C4-2B (cell line): ENCODE measurements at regions not wholly inside any gene's neighbourhood (a gene's known extent, or its start where the extent isn't known, plus 50 kb on each side); places are given as distances from the start of the nearest gene placed in this dataset.

Experiments
- CTCF ChIP-seq: fragments of 450-650 bp; conservative IDR thresholded peaks from 2 replicates; pipeline ENCODE4 v1.5.1; 2017; ENCODE audit warnings: mild to moderate bottlenecking
- ZFX ChIP-seq: fragments of 450-650 bp; IDR thresholded peaks from 2 replicates; pipeline ENCODE4 v1.6.1; 2017

GRCh38 chr3:15958692-15959433 is 161.1 kb upstream of the ANKRD28 start:
- TF ChIP-seq CTCF (no peak), ZFX (no peak)
